ENCODE measurements at regions not wholly inside any gene's neighbourhood (a gene's known extent, or its start where the extent isn't known, plus 50 kb on each side); places are given as distances from the start of the nearest gene placed in this dataset.

GRCh38 chr4:176548571-176548970 lies 228.8 kb downstream of the SPCS3 start:
- TF ChIP-seq POLR2A (IDR thresholded peaks at IDR 0.05) (no peak), CTCF (IDR thresholded peaks at IDR 0.05) (no peak)
